A549 (cell line): ENCODE measurements at regions not wholly inside any gene's neighbourhood (a gene's known extent, or its start where the extent isn't known, plus 50 kb on each side); places are given as distances from the start of the nearest gene placed in this dataset.

Experiments
- ATAC-seq, 2 experiments: fragments of 200-7000 bp in 1 of 2; fragments of >200 bp in 1 of 2; cut with Nextera tagmentation in 1 of 2; cut with Tn5 transposase in 1 of 2; 3 replicates each; pipeline versions ENCODE4 v1.8.0 to v1.9.1; 2018 to 2020; ENCODE audit warnings: mild to moderate bottlenecking in 1 of 2, moderate library complexity in 1 of 2
- CTCF ChIA-PET: fragments of 300-600 bp; sonication (Branson Sonifier 250); formaldehyde crosslinking; extraction: SDS; loops from one replicate; lab custom pipeline; 2021; ENCODE audit warnings: antibody characterized with exemption, inconsistent platforms; lab: Yijun Ruan, JAX
- POLR2A ChIA-PET: fragments of 350-600 bp; formaldehyde crosslinking; extraction: SDS; loops from one replicate; lab custom pipeline; 2021; ENCODE audit warnings: antibody characterized with exemption, inconsistent platforms; lab: Yijun Ruan, JAX
- DNase-seq, 2 experiments: peaks; one replicate each; pipeline versions ENCODE4 v3.0.0 to v3.0.0-alpha.2; 2011 to 2016; ENCODE audit warnings: low read depth in 1 of 2, low spot score in 1 of 2
- FAIRE-seq: peaks from 2 replicates; lab custom pipeline; 2011; peaks lifted over from hg19 to GRCh38; lab: Jason Lieb, UNC
- H3K27ac ChIP-seq, 2 experiments: fragments of >200 bp; sonication (Bioruptor Twin); formaldehyde crosslinking; 3 replicates each; pipeline ENCODE4 v1.5.1; 2016 to 2017
- H3K4me1 ChIP-seq: fragments of >200 bp; sonication (Bioruptor Twin); formaldehyde crosslinking; 3 replicates; pipeline ENCODE4 v1.6.1; 2016
- H3K4me2 ChIP-seq: fragments of >200 bp; sonication (Bioruptor Twin); formaldehyde crosslinking; 3 replicates; pipeline ENCODE4 v1.6.1; 2016
- H3K4me3 ChIP-seq: fragments of >200 bp; sonication (Bioruptor Twin); formaldehyde crosslinking; 3 replicates; pipeline ENCODE4 v1.5.1; 2016
- H3K9me3 ChIP-seq: fragments of >200 bp; sonication (Bioruptor Twin); formaldehyde crosslinking; 3 replicates; pipeline ENCODE4 v1.6.1; 2016
- BCL3 ChIP-seq: fragments of >200 bp; sonication (Bioruptor Twin); formaldehyde crosslinking; IDR thresholded peaks from 3 replicates; pipeline ENCODE4 v1.6.1; 2016
- CEBPB ChIP-seq, 2 experiments: fragments of >200 bp in 1 of 2; sonication (Bioruptor Twin) in 1 of 2; formaldehyde crosslinking in 1 of 2; IDR thresholded peaks; 2 replicates each; pipeline ENCODE4 v1.6.1; 2012 to 2016
- E2F6 ChIP-seq: IDR thresholded peaks from 2 replicates; pipeline ENCODE4 v1.6.1; 2012; ENCODE audit warnings: low read depth, borderline replicate concordance
- EHF ChIP-seq: fragments of 250-450 bp; sonication (Bioruptor Pico); IDR thresholded peaks from 2 replicates; pipeline ENCODE4 v1.5.0; 2020; ENCODE audit warnings: mild to moderate bottlenecking
- EHMT2 ChIP-seq: fragments of 200-600 bp; sonication (generic); IDR thresholded peaks from 2 replicates; pipeline ENCODE4 v1.6.1; 2016; ENCODE audit warnings: antibody characterized with exemption, low read depth, mild to moderate bottlenecking, moderate library complexity
- ELK1 ChIP-seq: fragments of 150-350 bp; IDR thresholded peaks from 2 replicates; pipeline ENCODE4 v1.6.1; 2014; ENCODE audit warnings: low read depth, mild to moderate bottlenecking, low read length
- EP300 ChIP-seq, 2 experiments: fragments of >200 bp; sonication (Bioruptor Twin); formaldehyde crosslinking; IDR thresholded peaks; 2 replicates in 1 of 2; 3 replicates in 1 of 2; pipeline ENCODE4 v1.6.1; 2016 to 2017
- ESRRA ChIP-seq: fragments of 150-350 bp; IDR thresholded peaks from 2 replicates; pipeline ENCODE4 v1.6.1; 2014; ENCODE audit warnings: mild to moderate bottlenecking, low read length, borderline replicate concordance
- FOSL2 ChIP-seq, 2 experiments: fragments of 450-650 bp in 1 of 2; fragments of >200 bp in 1 of 2; sonication (Bioruptor Twin) in 1 of 2; formaldehyde crosslinking; IDR thresholded peaks; 2 replicates each; pipeline versions ENCODE4 v1.5.0 to v1.6.1; 2016 to 2020; ENCODE audit warnings: mild to moderate bottlenecking in 1 of 2, moderate library complexity in 1 of 2
- GATA3 ChIP-seq: IDR thresholded peaks from 2 replicates; pipeline ENCODE4 v1.6.1; 2012; ENCODE audit warnings: borderline replicate concordance
- HEYL ChIP-seq: fragments of 250-450 bp; sonication (Bioruptor Pico); IDR thresholded peaks from 2 replicates; pipeline ENCODE4 v1.8.0; 2021; ENCODE audit warnings: mild to moderate bottlenecking, moderate library complexity
- HMGXB4 ChIP-seq: fragments of 250-450 bp; sonication (Bioruptor Pico); IDR thresholded peaks from 2 replicates; pipeline ENCODE4 v1.5.0; 2021; ENCODE audit warnings: mild to moderate bottlenecking, moderate library complexity, borderline replicate concordance
- JUN ChIP-seq, 2 experiments: fragments of >200 bp; sonication (Bioruptor Twin); formaldehyde crosslinking; IDR thresholded peaks; 2 replicates in 1 of 2; 3 replicates in 1 of 2; pipeline ENCODE4 v1.6.1; 2016 to 2017
- JUNB ChIP-seq: fragments of >200 bp; sonication (Bioruptor Twin); formaldehyde crosslinking; IDR thresholded peaks from 2 replicates; pipeline ENCODE4 v1.6.1; 2016
- MAX ChIP-seq: IDR thresholded peaks from 2 replicates; pipeline ENCODE4 v1.6.1; 2012
- MYC ChIP-seq: IDR thresholded peaks from 2 replicates; pipeline ENCODE4 v1.6.1; 2012; ENCODE audit warnings: mild to moderate bottlenecking, inconsistent platforms, low read length, improper control_type of control experiment, borderline replicate concordance
- NFE2L2 ChIP-seq: fragments of 150-350 bp; conservative IDR thresholded peaks from 2 replicates; pipeline ENCODE4 v1.6.1; 2014; ENCODE audit warnings: low read length
- PHF8 ChIP-seq: fragments of 200-600 bp; sonication (generic); IDR thresholded peaks from 2 replicates; pipeline ENCODE4 v1.6.1; 2016; ENCODE audit warnings: low read depth, mild to moderate bottlenecking, antibody characterized with exemption, moderate library complexity, borderline replicate concordance
- POLR2A ChIP-seq: IDR thresholded peaks from 2 replicates; pipeline ENCODE4 v1.6.1; 2012; ENCODE audit warnings: mild to moderate bottlenecking, low read length
- RAD21 ChIP-seq, 2 experiments: fragments of >200 bp in 1 of 2; sonication (Bioruptor Twin) in 1 of 2; formaldehyde crosslinking in 1 of 2; IDR thresholded peaks in 1 of 2; conservative IDR thresholded peaks in 1 of 2; 2 replicates in 1 of 2; 3 replicates in 1 of 2; pipeline ENCODE4 v1.6.1; 2012 to 2018; ENCODE audit warnings: inconsistent platforms in 1 of 2
- RARB ChIP-seq: fragments of 250-450 bp; sonication (Bioruptor Pico); IDR thresholded peaks from 2 replicates; pipeline ENCODE4 v1.8.0; 2021; ENCODE audit warnings: mild to moderate bottlenecking, moderate library complexity
- SMC3 ChIP-seq: fragments of >200 bp; sonication (Bioruptor Twin); formaldehyde crosslinking; IDR thresholded peaks from 3 replicates; pipeline ENCODE4 v1.6.1; 2018; ENCODE audit warnings: inconsistent platforms
- TFCP2L1 ChIP-seq: fragments of 250-450 bp; sonication (Bioruptor Pico); IDR thresholded peaks from 2 replicates; pipeline ENCODE4 v1.5.0; 2021; ENCODE audit warnings: mild to moderate bottlenecking
- TP53 ChIP-seq: fragments of 250-450 bp; sonication (Bioruptor Pico); IDR thresholded peaks from 2 replicates; pipeline ENCODE4 v1.5.0; 2021; ENCODE audit warnings: mild to moderate bottlenecking, moderate library complexity
- ZFP36 ChIP-seq: fragments of 450-650 bp; IDR thresholded peaks from 2 replicates; pipeline ENCODE4 v1.6.1; 2014; ENCODE audit warnings: borderline replicate concordance; ENCODE audit not compliant: partially characterized antibody
- ZNF302 ChIP-seq: fragments of 250-450 bp; sonication (Bioruptor Pico); IDR thresholded peaks from 2 replicates; pipeline ENCODE4 v1.9.0; 2021; ENCODE audit warnings: inconsistent platforms, mild to moderate bottlenecking, moderate library complexity
- WGBS: methylation state at CpG from one replicate; pipeline ENCODE4 v1.1.6; 2017; ENCODE audit errors: missing lambda C conversion rate; 5-methylcytosine and 5-hydroxymethylcytosine counted together

GRCh38 chr20:22404419-22405170 is 179.8 kb downstream of the FOXA2 start:
- peak overlapping the region; percentile 83 for H3K4me2 ChIP-seq
- 3% methylated on average over 7 of the region's 7 CpGs for WGBS
- CTCF ChIA-PET: interaction anchor here (1.1 to 4.5 kb wide), 13 partner anchors 8 to 287 kb away, joined by 3 to 30 read pairs (median 8); no protein-coding TSS in a partner anchor

More at GRCh38 chr20:22404419-22405170, 179.8 kb downstream of the FOXA2 start:
- peak; percentile 96 for FAIRE-seq
- POLR2A ChIA-PET: interaction anchor here (1.2 to 2.0 kb wide), 7 partner anchors 15 to 182 kb away, joined by 3 to 16 read pairs (median 8); partner anchors contain the start of gene FOXA2
- Histone ChIP-seq H3K27ac (peak overlapping the region; percentile 88 to 98), H3K9me3 (0 out of 3 replicates have a peak, but pooled peaks cover 6% of the 10 kb centered on the region), H3K4me1 (peaks cover 62% of the 10 kb centered on the region), H3K4me3 (peak overlapping the region; percentile 25; the same call in 2 of the 3 replicates)
- no peak for TF ChIP-seq EHMT2
- no peak for TF ChIP-seq TFCP2L1 (CRISPR knock-in tag)
- TF ChIP-seq RARB (CRISPR knock-in tag): no peak
- TF ChIP-seq FOSL2 (IDR thresholded peaks at IDR 0.05): no peak
- TF ChIP-seq FOSL2 (CRISPR knock-in tag; IDR thresholded peaks at IDR 0.05): no peak
- TF ChIP-seq EP300 (IDR thresholded peaks at IDR 0.05): peak; percentile 51 to 70; a peak in 3 of 5 replicates
- no peak for TF ChIP-seq ESRRA
- TF ChIP-seq MAX: peak; percentile 55
- TF ChIP-seq CEBPB (IDR thresholded peaks at IDR 0.05): peak; percentile 86 to 94
- no peak for TF ChIP-seq EHF (CRISPR knock-in tag)
- TF ChIP-seq NFE2L2: no peak
- peak; percentile 21 for TF ChIP-seq ZFP36
- no peak for TF ChIP-seq HMGXB4 (CRISPR knock-in tag)
- no peak for TF ChIP-seq TP53 (CRISPR knock-in tag)
- no peak; the same call in 1 of the 3 replicates for TF ChIP-seq BCL3
- no peak for TF ChIP-seq MYC
- peak; percentile 56 for TF ChIP-seq JUNB
- TF ChIP-seq JUN (IDR thresholded peaks at IDR 0.05): peak; percentile 41 to 60; a peak in 3 of 5 replicates
- TF ChIP-seq E2F6: no peak; the same call in 1 of the 2 replicates
- no peak for TF ChIP-seq POLR2A
- no peak for TF ChIP-seq HEYL (CRISPR knock-in tag)
- TF ChIP-seq GATA3: peak; percentile 75; the same call in 1 of the 2 replicates
- no peak for TF ChIP-seq ELK1
- peak in 1 of 2 experiments; percentile 10; a peak in 1 of 5 replicates for TF ChIP-seq RAD21 (conservative IDR thresholded peaks at IDR 0.05 in 1 of 2, IDR thresholded peaks at IDR 0.05 in 1 of 2)
- peak; percentile 43; the same call in 2 of the 3 replicates for TF ChIP-seq SMC3
- no peak for TF ChIP-seq ZNF302 (CRISPR knock-in tag)
- TF ChIP-seq PHF8: no peak
- peak; percentile 72 for ATAC-seq
- peak in 1 of 2 experiments; percentile 76 for DNase-seq
